ENCODE measurements at regions not wholly inside any gene's neighbourhood (a gene's known extent, or its start where the extent isn't known, plus 50 kb on each side); places are given as distances from the start of the nearest gene placed in this dataset.

DNA sequence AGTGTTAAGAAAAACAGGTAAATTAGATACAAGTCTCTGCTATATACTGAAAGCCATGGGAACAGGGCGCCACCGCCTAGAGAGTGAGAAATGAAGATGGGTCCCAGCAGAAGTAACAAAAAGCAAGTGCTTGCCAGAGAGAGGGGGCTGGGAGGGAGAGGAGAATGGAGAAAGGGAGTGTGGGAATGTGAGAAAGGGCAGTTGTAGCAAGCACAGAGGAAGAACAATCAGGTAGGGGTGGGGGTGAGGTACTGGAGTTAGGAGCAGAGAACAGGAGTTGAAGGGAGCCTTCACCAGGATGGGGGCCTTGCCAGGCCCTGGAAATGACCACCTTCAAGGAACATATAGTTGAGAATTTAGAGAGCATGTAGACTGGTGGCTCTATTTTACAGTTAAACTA, 66.8 kb downstream of the TCF20 start:
- Histone ChIP-seq H3K27me3 (ENCODE audit: control insufficient read depth, insufficient read depth, low read length) (no peaks in the 10 kb centered on the region), H3K36me3 (ENCODE audit: control insufficient read depth, insufficient read depth, low read length) (no peaks in the 10 kb centered on the region), H3K4me3 (ENCODE audit: low read depth, low read length) (no peak overlapping the region)
- TF ChIP-seq, protein P1, sequence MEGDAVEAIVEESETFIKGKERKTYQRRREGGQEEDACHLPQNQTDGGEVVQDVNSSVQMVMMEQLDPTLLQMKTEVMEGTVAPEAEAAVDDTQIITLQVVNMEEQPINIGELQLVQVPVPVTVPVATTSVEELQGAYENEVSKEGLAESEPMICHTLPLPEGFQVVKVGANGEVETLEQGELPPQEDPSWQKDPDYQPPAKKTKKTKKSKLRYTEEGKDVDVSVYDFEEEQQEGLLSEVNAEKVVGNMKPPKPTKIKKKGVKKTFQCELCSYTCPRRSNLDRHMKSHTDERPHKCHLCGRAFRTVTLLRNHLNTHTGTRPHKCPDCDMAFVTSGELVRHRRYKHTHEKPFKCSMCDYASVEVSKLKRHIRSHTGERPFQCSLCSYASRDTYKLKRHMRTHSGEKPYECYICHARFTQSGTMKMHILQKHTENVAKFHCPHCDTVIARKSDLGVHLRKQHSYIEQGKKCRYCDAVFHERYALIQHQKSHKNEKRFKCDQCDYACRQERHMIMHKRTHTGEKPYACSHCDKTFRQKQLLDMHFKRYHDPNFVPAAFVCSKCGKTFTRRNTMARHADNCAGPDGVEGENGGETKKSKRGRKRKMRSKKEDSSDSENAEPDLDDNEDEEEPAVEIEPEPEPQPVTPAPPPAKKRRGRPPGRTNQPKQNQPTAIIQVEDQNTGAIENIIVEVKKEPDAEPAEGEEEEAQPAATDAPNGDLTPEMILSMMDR (IDR thresholded peaks at IDR 0.05; ENCODE audit: insufficient read depth, low read length, poor library complexity, severe bottlenecking) = no peak
- DNase-seq (ENCODE audit: low read depth) = no peak

DNA sequence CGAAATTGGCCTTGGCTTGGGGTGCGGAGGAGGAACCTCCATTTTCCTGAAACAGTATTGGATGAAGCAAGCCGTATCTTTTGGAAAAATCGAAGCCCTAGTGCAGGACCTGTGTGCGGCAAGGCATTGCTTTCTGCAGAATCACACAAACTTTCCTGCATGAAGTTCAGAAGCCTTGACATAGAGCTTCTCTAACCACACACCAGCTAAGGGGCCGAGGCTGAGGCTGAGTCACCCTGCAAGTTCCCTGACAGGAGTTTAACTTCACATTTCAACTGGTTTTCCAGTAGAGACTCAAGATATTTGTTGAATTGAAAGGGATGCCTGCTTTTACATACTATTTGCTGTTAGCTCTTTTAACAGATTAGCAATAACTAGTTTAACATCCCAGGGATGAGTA, 67.8 kb downstream of the TCF20 start:
- no peaks in the 10 kb centered on the region for H3K36me3 ChIP-seq (ENCODE audit: control insufficient read depth, insufficient read depth, low read length)
- TF ChIP-seq, protein P1 (IDR thresholded peaks at IDR 0.05; ENCODE audit: insufficient read depth, low read length, poor library complexity, severe bottlenecking) = no peak
- DNase-seq (ENCODE audit: low read depth) = no peak

DNA sequence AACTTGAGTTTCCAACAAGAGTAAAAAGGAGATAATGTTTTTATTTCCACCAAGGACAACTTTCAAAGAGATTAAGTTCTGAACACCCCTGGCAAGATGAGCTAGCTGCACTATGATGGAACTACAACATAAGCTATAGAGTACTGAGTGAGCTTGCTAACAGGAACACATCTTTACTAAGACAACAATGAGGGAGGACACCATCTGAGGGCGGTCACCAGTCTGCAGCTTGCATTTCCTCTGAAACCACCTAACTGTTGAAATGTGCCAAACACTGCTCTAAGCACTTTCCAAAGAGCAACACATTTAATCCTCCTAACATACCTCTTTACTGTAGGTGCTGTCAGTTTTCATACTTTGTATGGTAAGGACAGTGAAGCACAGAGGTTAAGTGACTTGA, 68.4 kb downstream of the TCF20 start:
- Histone ChIP-seq H3K36me3 (ENCODE audit: control insufficient read depth, insufficient read depth, low read length) (no peaks in the 10 kb centered on the region), H3K27me3 (ENCODE audit: control insufficient read depth, insufficient read depth, low read length) (no peaks in the 10 kb centered on the region), H3K4me3 (ENCODE audit: low read depth, low read length) (no peak overlapping the region)
- TF ChIP-seq, protein P1 (IDR thresholded peaks at IDR 0.05; ENCODE audit: insufficient read depth, low read length, poor library complexity, severe bottlenecking) = no peak
- no peak for DNase-seq (ENCODE audit: low read depth)

More for the DNA sequence above, 67.8 kb downstream of the TCF20 start:
- Histone ChIP-seq H3K4me3 (ENCODE audit: low read depth, low read length) (no peak overlapping the region), H3K27me3 (ENCODE audit: control insufficient read depth, insufficient read depth, low read length) (no peaks in the 10 kb centered on the region)

DNA sequence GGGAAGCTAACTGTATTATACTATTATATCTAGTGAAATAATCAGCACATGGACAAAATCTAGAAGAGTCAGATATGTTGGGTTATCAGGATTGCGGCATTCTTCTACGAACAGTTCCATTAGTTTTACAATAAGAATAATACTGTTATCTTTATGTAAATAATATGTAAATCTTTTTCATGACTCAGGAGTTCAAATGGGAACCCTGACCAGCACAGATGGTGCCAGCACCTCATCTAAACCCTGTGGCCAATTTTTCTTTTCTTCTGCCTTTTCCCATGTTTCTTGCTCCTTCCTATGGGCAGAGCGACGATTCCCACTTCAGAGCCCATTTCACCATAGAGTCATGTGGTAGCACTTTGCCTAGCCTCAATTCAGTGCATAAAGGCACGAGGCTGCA, 68.4 kb upstream of the CYP2D6 start:
- Histone ChIP-seq H3K36me3 (ENCODE audit: control insufficient read depth, insufficient read depth, low read length) (no peaks in the 10 kb centered on the region), H3K4me3 (ENCODE audit: low read depth, low read length) (no peak overlapping the region)

DNA sequence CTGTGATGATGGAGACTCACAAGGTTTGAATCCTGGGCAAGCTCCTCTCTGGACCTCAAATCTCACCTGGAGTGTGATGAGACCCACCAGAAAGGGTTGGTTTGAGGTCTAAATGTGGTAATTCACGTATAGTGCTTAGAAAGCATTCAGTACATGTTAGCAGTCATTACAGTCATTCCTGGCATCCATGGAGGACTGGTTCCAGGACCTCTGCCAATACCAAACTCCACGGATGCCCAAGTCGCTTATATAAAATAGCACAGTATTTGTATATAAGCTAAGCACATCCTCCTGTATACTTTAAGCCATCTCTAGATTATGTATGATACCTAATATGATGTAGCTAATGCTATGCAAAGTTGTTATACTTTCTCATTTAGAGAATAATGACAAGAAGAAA, 67.6 kb upstream of the CYP2D6 start:
- TF ChIP-seq, protein P1 (IDR thresholded peaks at IDR 0.05; ENCODE audit: insufficient read depth, low read length, poor library complexity, severe bottlenecking) = no peak
- Histone ChIP-seq H3K36me3 (ENCODE audit: control insufficient read depth, insufficient read depth, low read length) (no peaks in the 10 kb centered on the region), H3K27me3 (ENCODE audit: control insufficient read depth, insufficient read depth, low read length) (no peaks in the 10 kb centered on the region), H3K4me3 (ENCODE audit: low read depth, low read length) (no peak overlapping the region)
- DNase-seq (ENCODE audit: low read depth) = no peak

More for the DNA sequence above, 68.4 kb upstream of the CYP2D6 start:
- TF ChIP-seq, protein P1 (IDR thresholded peaks at IDR 0.05; ENCODE audit: insufficient read depth, low read length, poor library complexity, severe bottlenecking) = no peak
- no peaks in the 10 kb centered on the region for H3K27me3 ChIP-seq (ENCODE audit: control insufficient read depth, insufficient read depth, low read length)
- DNase-seq (ENCODE audit: low read depth) = no peak

DNA sequence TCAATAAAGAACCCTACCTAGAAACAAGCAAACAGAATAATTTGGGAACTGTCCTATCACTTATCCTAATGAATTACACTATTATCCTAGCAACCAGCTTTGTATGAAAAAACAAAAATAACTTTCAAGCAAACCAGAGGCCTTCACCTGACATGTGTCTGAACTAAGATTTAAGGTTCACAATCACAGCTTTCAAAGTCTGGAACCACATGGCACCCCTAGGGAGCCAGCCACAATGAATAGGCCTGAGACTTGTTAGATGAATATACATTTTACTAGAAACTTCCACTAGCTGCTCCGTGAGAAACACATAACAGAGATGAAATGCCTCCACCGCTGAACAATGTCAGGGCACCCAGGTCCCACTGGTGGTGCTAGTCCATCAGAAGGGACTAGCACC, 65.8 kb upstream of the CYP2D6 start:
- Histone ChIP-seq H3K4me3 (ENCODE audit: low read depth, low read length) (no peak overlapping the region), H3K36me3 (ENCODE audit: control insufficient read depth, insufficient read depth, low read length) (no peaks in the 10 kb centered on the region), H3K27me3 (ENCODE audit: control insufficient read depth, insufficient read depth, low read length) (no peaks in the 10 kb centered on the region)
- TF ChIP-seq, protein P1 (IDR thresholded peaks at IDR 0.05; ENCODE audit: insufficient read depth, low read length, poor library complexity, severe bottlenecking) = no peak
- DNase-seq (ENCODE audit: low read depth) = no peak

Data from kidney epithelial cell (primary cell).